ENCODE measurements at regions not wholly inside any gene's neighbourhood (a gene's known extent, or its start where the extent isn't known, plus 50 kb on each side); places are given as distances from the start of the nearest gene placed in this dataset.

GRCh38 chr12:60494244-60494643 lies 898.4 kb downstream of the SLC16A7 start:
- intact Hi-C loops (cut with DNase I), result no loop called here
- TF ChIP-seq EP300 (IDR thresholded peaks at IDR 0.05), result no peak
- TF ChIP-seq, protein P1, sequence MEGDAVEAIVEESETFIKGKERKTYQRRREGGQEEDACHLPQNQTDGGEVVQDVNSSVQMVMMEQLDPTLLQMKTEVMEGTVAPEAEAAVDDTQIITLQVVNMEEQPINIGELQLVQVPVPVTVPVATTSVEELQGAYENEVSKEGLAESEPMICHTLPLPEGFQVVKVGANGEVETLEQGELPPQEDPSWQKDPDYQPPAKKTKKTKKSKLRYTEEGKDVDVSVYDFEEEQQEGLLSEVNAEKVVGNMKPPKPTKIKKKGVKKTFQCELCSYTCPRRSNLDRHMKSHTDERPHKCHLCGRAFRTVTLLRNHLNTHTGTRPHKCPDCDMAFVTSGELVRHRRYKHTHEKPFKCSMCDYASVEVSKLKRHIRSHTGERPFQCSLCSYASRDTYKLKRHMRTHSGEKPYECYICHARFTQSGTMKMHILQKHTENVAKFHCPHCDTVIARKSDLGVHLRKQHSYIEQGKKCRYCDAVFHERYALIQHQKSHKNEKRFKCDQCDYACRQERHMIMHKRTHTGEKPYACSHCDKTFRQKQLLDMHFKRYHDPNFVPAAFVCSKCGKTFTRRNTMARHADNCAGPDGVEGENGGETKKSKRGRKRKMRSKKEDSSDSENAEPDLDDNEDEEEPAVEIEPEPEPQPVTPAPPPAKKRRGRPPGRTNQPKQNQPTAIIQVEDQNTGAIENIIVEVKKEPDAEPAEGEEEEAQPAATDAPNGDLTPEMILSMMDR (IDR thresholded peaks at IDR 0.05), result peak in 1 of 4 experiments; percentile 32
- WGBS, 2 donors, result 20 to 45% methylated on average over 2 of the region's 2 CpGs

DNA sequence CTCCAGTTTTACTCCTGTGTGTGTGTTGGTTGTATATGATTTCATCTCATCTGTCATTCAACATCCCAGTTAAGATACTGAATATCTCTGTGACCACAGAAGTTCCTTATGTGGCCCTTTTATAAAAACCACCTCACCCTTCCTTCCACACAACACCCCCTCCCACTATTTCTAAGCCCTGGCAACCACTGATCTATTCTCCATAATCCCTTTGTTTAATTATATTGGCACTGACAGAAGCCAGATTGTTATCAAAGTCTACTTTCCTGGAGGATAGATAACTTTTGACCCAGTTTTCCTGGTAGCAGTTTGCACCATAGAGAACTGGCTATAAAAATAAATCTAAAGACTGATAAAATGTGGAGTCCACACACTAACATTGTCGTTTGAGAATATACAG lies 902.8 kb downstream of the SLC16A7 start:
- intact Hi-C loops (cut with DNase I), result no loop called here
- DNase-seq, result no peak
- no peak overlapping the region for H3K4me3 ChIP-seq
- no peaks in the 10 kb centered on the region for H3K9me3 ChIP-seq
- 3 to 35% methylated on average over 1 of the region's 1 CpG for WGBS, 2 donors
- no peaks in the 10 kb centered on the region for H3K27me3 ChIP-seq
- no peaks in the 10 kb centered on the region for H3K4me1 ChIP-seq
- no peak for TF ChIP-seq EP300 (IDR thresholded peaks at IDR 0.05)
- TF ChIP-seq, protein P1 (IDR thresholded peaks at IDR 0.05), result no peak
- TF ChIP-seq POLR2A (IDR thresholded peaks at IDR 0.05), result no peak
- TF ChIP-seq POLR2AphosphoS5 (IDR thresholded peaks at IDR 0.05), result no peak
- no peaks in the 10 kb centered on the region for H3K36me3 ChIP-seq
- H3K27ac ChIP-seq, result no peak overlapping the region

More at GRCh38 chr12:60494244-60494643, 898.4 kb downstream of the SLC16A7 start:
- no peaks in the 10 kb centered on the region for H3K36me3 ChIP-seq
- DNase-seq, result no peak
- H3K9me3 ChIP-seq, result no peaks in the 10 kb centered on the region
- H3K27me3 ChIP-seq, result no peaks in the 10 kb centered on the region
- H3K4me3 ChIP-seq, result no peak overlapping the region
- no peaks in the 10 kb centered on the region for H3K4me1 ChIP-seq
- no peak overlapping the region for H3K27ac ChIP-seq

DNA sequence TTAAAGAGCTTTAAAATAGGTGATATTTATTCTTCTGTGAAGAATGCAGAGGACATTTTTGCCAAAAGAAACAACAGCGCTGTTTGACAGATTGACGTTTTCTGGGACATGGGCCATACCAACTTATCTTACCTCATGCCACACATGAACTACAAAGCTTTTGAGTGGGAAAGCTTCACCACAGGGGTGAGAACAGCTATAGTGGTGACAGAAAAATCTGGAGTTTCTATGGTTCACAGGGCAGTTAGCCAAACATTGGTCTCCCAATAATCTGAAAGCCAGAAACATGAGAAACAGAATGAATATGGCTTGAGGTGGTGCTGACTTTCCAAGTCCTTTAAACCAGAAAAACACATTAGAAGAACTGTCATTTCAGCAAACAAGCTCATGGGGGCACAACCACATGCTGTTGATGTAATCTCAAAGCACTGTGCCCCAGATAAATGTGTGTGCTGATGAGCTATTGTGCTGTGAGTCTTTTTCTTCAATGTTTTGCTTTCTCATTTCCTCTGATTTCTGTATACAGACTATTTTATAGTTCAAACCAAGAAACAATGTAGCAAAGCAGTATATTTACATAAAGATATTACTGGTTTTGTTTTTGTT lies 905.4 kb downstream of the SLC16A7 start:
- intact Hi-C loops (cut with DNase I), result no loop called here
- no peak overlapping the region for H3K27ac ChIP-seq
- no peaks in the 10 kb centered on the region for H3K36me3 ChIP-seq
- no peaks in the 10 kb centered on the region for H3K4me1 ChIP-seq
- WGBS, 2 donors, result 86 to 87% methylated on average over 2 of the region's 2 CpGs
- no peaks in the 10 kb centered on the region for H3K9me3 ChIP-seq
- no peaks in the 10 kb centered on the region for H3K27me3 ChIP-seq
- TF ChIP-seq EP300 (IDR thresholded peaks at IDR 0.05) (no peak), POLR2AphosphoS5 (IDR thresholded peaks at IDR 0.05) (no peak), POLR2A (IDR thresholded peaks at IDR 0.05) (no peak)
- TF ChIP-seq, protein P1 (IDR thresholded peaks at IDR 0.05), result no peak
- no peak for DNase-seq
- H3K4me3 ChIP-seq, result no peak overlapping the region

- no peak for TF ChIP-seq POLR2AphosphoS5 (IDR thresholded peaks at IDR 0.05)
- no peak for TF ChIP-seq POLR2A (IDR thresholded peaks at IDR 0.05)
- TF ChIP-seq, protein P1 (IDR thresholded peaks at IDR 0.05), result no peak
- Histone ChIP-seq H3K4me3 (no peak overlapping the region), H3K4me1 (no peaks in the 10 kb centered on the region), H3K27me3 (no peaks in the 10 kb centered on the region), H3K9me3 (peaks cover 0 to 3% (median 0%) of the 10 kb centered on the region in 4 donors), H3K27ac (no peak overlapping the region), H3K36me3 (no peaks in the 10 kb centered on the region)
- 74 to 76% methylated on average over 5 of the region's 5 CpGs for WGBS, 2 donors
- intact Hi-C loops (cut with DNase I), result no loop called here
- no peak for DNase-seq
Measured at GRCh38 chr12:60522684-60523400, 927.0 kb downstream of the SLC16A7 start.

Data from sigmoid colon (tissue), 6 donors.